ENCODE measurements at regions not wholly inside any gene's neighbourhood (a gene's known extent, or its start where the extent isn't known, plus 50 kb on each side); places are given as distances from the start of the nearest gene placed in this dataset.

- Histone ChIP-seq H3K27ac (ENCODE audit: low read depth in 1 of 2, low read length in 1 of 2) (no peak overlapping the region), H3K27me3 (ENCODE audit: control insufficient read depth in 3 of 3, insufficient read depth in 3 of 3, low read length in 2 of 3) (no peaks in the 10 kb centered on the region), H3K36me3 (ENCODE audit: control insufficient read depth in 4 of 4, insufficient read depth in 4 of 4, low read length in 4 of 4) (no peaks in the 10 kb centered on the region), H3K9me3 (ENCODE audit: control insufficient read depth in 4 of 4, insufficient read depth in 3 of 4, low read length in 3 of 4) (peaks cover 0 to 3% (median 0%) of the 10 kb centered on the region in 4 donors), H3K4me3 (no peak overlapping the region), H3K4me1 (ENCODE audit: control insufficient read depth in 5 of 5, insufficient read depth in 5 of 5, low read length in 5 of 5) (no peaks in the 10 kb centered on the region), H3K9ac (ENCODE audit: insufficient read depth in 1 of 2, low read length in 2 of 2) (no peak overlapping the region)
- ATAC-seq (ENCODE audit: insufficient read depth, low FRiP score) (no peak), DNase-seq (no peak)
- TF ChIP-seq CTCF (IDR thresholded peaks at IDR 0.05; ENCODE audit: control extremely low read depth, extremely low read depth) = no peak
- 76 to 81% methylated on average over 2 of the region's 2 CpGs for WGBS, 2 donors
Observed at GRCh38 chr1:96989302-96989701, 267.7 kb downstream of the PTBP2 start.

GRCh38 chr1:96990136-96990535, 268.6 kb downstream of the PTBP2 start:
- 78 to 90% methylated on average over 3 of the region's 3 CpGs for WGBS, 2 donors
- Histone ChIP-seq H3K9me3 (ENCODE audit: control insufficient read depth in 4 of 4, insufficient read depth in 3 of 4, low read length in 3 of 4) (peaks cover 0 to 3% (median 0%) of the 10 kb centered on the region in 4 donors), H3K27me3 (ENCODE audit: control insufficient read depth in 3 of 3, insufficient read depth in 3 of 3, low read length in 2 of 3) (no peaks in the 10 kb centered on the region), H3K4me3 (no peak overlapping the region), H3K36me3 (ENCODE audit: control insufficient read depth in 4 of 4, insufficient read depth in 4 of 4, low read length in 4 of 4) (no peaks in the 10 kb centered on the region), H3K4me1 (ENCODE audit: control insufficient read depth in 5 of 5, insufficient read depth in 5 of 5, low read length in 5 of 5) (no peaks in the 10 kb centered on the region), H3K9ac (ENCODE audit: insufficient read depth in 1 of 2, low read length in 2 of 2) (no peak overlapping the region), H3K27ac (ENCODE audit: low read depth in 1 of 2, low read length in 1 of 2) (no peak overlapping the region)
- TF ChIP-seq CTCF (IDR thresholded peaks at IDR 0.05; ENCODE audit: control extremely low read depth, extremely low read depth) = no peak
- ATAC-seq (ENCODE audit: insufficient read depth, low FRiP score) (no peak), DNase-seq (peak in 2 of 3 donors; percentile 20 to 56)

GRCh38 chr1:96991261-96991660, 269.7 kb downstream of the PTBP2 start:
- DNase-seq = no peak
- Histone ChIP-seq H3K9ac (ENCODE audit: insufficient read depth in 1 of 2, low read length in 2 of 2) (no peak overlapping the region), H3K4me3 (no peak overlapping the region), H3K27me3 (ENCODE audit: control insufficient read depth in 3 of 3, insufficient read depth in 3 of 3, low read length in 2 of 3) (no peaks in the 10 kb centered on the region), H3K4me1 (ENCODE audit: control insufficient read depth in 5 of 5, insufficient read depth in 5 of 5, low read length in 5 of 5) (no peaks in the 10 kb centered on the region), H3K9me3 (ENCODE audit: control insufficient read depth in 4 of 4, insufficient read depth in 3 of 4, low read length in 3 of 4) (peaks cover 0 to 3% (median 0%) of the 10 kb centered on the region in 4 donors), H3K36me3 (ENCODE audit: control insufficient read depth in 4 of 4, insufficient read depth in 4 of 4, low read length in 4 of 4) (no peaks in the 10 kb centered on the region), H3K27ac (ENCODE audit: low read depth in 1 of 2, low read length in 1 of 2) (no peak overlapping the region)
- no peak for ATAC-seq (ENCODE audit: insufficient read depth, low FRiP score)
- WGBS, 2 donors = 85 to 86% methylated on average over 1 of the region's 1 CpG
- no peak for TF ChIP-seq CTCF (IDR thresholded peaks at IDR 0.05; ENCODE audit: control extremely low read depth, extremely low read depth)

GRCh38 chr1:96992871-96993270, 271.3 kb downstream of the PTBP2 start:
- Histone ChIP-seq H3K27ac (ENCODE audit: low read depth in 1 of 2, low read length in 1 of 2) (no peak overlapping the region), H3K4me3 (no peak overlapping the region), H3K27me3 (ENCODE audit: control insufficient read depth in 3 of 3, insufficient read depth in 3 of 3, low read length in 2 of 3) (no peaks in the 10 kb centered on the region), H3K36me3 (ENCODE audit: control insufficient read depth in 4 of 4, insufficient read depth in 4 of 4, low read length in 4 of 4) (no peaks in the 10 kb centered on the region), H3K9me3 (ENCODE audit: control insufficient read depth in 4 of 4, insufficient read depth in 3 of 4, low read length in 3 of 4) (peaks cover 0 to 3% (median 0%) of the 10 kb centered on the region in 4 donors), H3K9ac (ENCODE audit: insufficient read depth in 1 of 2, low read length in 2 of 2) (no peak overlapping the region), H3K4me1 (ENCODE audit: control insufficient read depth in 5 of 5, insufficient read depth in 5 of 5, low read length in 5 of 5) (peaks cover 0 to under 1% (median 0%) of the 10 kb centered on the region in 5 donors)
- TF ChIP-seq CTCF (IDR thresholded peaks at IDR 0.05; ENCODE audit: control extremely low read depth, extremely low read depth) = no peak
- 79 to 81% methylated on average over 3 of the region's 3 CpGs for WGBS, 2 donors
- no peak for ATAC-seq (ENCODE audit: insufficient read depth, low FRiP score)
- DNase-seq = no peak

Data from lung (tissue), 11 donors.